Activated naive CD4-positive, alpha-beta T cell treated with anti-CD3 and anti-CD28 coated beads for 36 hours (primary cell): ENCODE measurements at regions not wholly inside any gene's neighbourhood (a gene's known extent, or its start where the extent isn't known, plus 50 kb on each side); places are given as distances from the start of the nearest gene placed in this dataset.

Source experiments
- CTCF ChIA-PET: fragments of 350-600 bp; sonication (Branson Sonifier 250); formaldehyde crosslinking; loops from one replicate; lab custom pipeline; 2021; ENCODE audit warnings: antibody characterized with exemption; lab: Charles Lee
- DNase-seq: peaks from one replicate; pipeline ENCODE4 v3.0.0-alpha.2; 2020
- H3K27ac Mint-ChIP-seq: one replicate; pipeline ENCODE4 v1.8.0; 2021; ENCODE audit warnings: mild to moderate bottlenecking, mixed read lengths
- H3K27me3 Mint-ChIP-seq: one replicate; pipeline ENCODE4 v1.8.0; 2021; ENCODE audit warnings: low read depth, mixed read lengths
- H3K36me3 Mint-ChIP-seq: one replicate; pipeline ENCODE4 v1.8.0; 2021; ENCODE audit warnings: low read depth, mixed read lengths
- H3K4me1 Mint-ChIP-seq: one replicate; pipeline ENCODE4 v1.8.0; 2021; ENCODE audit warnings: low read depth, mixed read lengths
- H3K4me3 Mint-ChIP-seq: one replicate; pipeline ENCODE4 v1.8.0; 2021; ENCODE audit warnings: mild to moderate bottlenecking, moderate library complexity, mixed read lengths
- H3K9me3 Mint-ChIP-seq: one replicate; pipeline ENCODE4 v1.8.0; 2021; ENCODE audit warnings: mixed read lengths
- intact Hi-C: fragments of 100-400 bp; cut with micrococcal nuclease; formaldehyde crosslinking; loops from one replicate; pipeline ENCODE4 v1.15.1; 2023

- Mint-ChIP-seq H3K4me3 (no peak overlapping the region), H3K4me1 (no peaks in the 10 kb centered on the region), H3K27ac (no peak overlapping the region), H3K27me3 (no peaks in the 10 kb centered on the region), H3K36me3 (no peaks in the 10 kb centered on the region), H3K9me3 (peaks cover 7% of the 10 kb centered on the region)
- DNase-seq, result no peak
- CTCF ChIA-PET, result no interaction called here
- intact Hi-C loops, result no loop called here
These were observed 159.5 kb upstream of the KHDRBS2 start for GRCh38 chr6:62445521-62445920.

- CTCF ChIA-PET, result no interaction called here
- H3K27me3 Mint-ChIP-seq, result no peaks in the 10 kb centered on the region
- H3K4me1 Mint-ChIP-seq, result no peaks in the 10 kb centered on the region
- H3K9me3 Mint-ChIP-seq, result peaks cover 23% of the 10 kb centered on the region
- no peak overlapping the region for H3K27ac Mint-ChIP-seq
- no peaks in the 10 kb centered on the region for H3K36me3 Mint-ChIP-seq
- no peak for DNase-seq
- intact Hi-C loops, result no loop called here
- no peak overlapping the region for H3K4me3 Mint-ChIP-seq
These were observed 155.2 kb upstream of the KHDRBS2 start for GRCh38 chr6:62441182-62441581.

DNA sequence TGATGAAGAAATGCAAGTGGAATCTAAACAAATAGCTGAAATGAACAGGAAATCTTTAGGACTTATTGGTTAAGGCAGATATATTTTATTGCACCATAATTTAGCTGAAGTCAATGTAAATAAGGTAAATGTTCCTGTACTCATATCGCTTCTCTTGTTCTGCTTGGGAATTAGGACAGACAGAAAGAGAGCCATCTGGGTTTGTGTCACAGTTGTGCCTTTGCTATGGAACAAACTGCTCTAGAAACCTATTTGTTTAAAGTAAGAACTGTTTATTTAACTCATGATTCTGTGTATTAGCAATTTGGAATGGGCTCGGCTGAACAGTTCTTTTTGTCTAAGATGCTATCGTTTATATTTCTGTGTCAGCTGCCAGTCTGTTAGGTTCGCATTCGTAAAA is 143.8 kb upstream of the KHDRBS2 start:
- H3K36me3 Mint-ChIP-seq, result no peaks in the 10 kb centered on the region
- peaks cover 7% of the 10 kb centered on the region for H3K9me3 Mint-ChIP-seq
- no peak overlapping the region for H3K4me3 Mint-ChIP-seq
- H3K4me1 Mint-ChIP-seq, result no peaks in the 10 kb centered on the region
- no peak overlapping the region for H3K27ac Mint-ChIP-seq
- H3K27me3 Mint-ChIP-seq, result no peaks in the 10 kb centered on the region
- CTCF ChIA-PET, result interaction anchor here (0.7 kb wide), 1 partner anchor 10 kb away, joined by 3 read pairs; no protein-coding TSS in a partner anchor
- intact Hi-C loops, result no loop called here
- no peak for DNase-seq

DNA sequence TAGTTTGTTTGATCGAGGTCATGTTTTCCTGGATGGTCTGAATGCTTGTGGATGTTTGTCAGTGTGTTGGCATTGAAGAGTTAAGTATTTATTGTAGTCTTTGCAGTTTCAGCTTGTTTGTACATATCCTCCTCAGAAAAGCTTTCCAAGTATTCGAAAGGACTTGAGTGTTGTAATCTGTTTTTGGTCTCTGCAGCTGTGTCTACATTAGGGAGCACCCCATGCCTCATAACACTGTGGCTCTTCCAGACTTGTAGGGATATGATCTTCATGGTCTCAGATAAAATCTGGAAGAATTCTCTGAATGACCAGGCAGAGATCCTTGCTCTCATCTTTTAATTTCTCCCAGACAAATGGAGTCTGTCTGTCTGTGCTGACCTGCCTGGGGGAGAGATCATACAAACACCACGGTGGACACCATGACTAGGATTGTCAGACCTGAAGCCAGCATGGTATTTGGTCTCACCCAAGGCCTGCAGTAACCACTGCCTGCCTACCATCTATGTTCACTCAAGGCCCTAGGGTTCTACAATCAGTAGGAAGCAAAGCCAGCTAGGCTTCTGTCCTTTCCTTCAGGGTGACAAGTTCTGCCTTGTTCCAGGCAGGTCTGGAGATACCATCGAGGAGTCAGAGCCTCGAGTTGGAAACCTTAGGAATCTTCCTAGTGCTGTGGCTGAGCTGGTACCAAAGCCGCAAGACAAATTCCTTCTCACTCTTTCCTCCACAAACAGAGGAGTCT is 114.7 kb upstream of the KHDRBS2 start:
- Mint-ChIP-seq H3K9me3 (peaks cover 8% of the 10 kb centered on the region), H3K36me3 (no peaks in the 10 kb centered on the region), H3K27ac (no peak overlapping the region), H3K27me3 (no peaks in the 10 kb centered on the region), H3K4me3 (no peak overlapping the region), H3K4me1 (no peaks in the 10 kb centered on the region)
- intact Hi-C loops, result no loop called here
- DNase-seq, result no peak
- CTCF ChIA-PET, result no interaction called here

DNA sequence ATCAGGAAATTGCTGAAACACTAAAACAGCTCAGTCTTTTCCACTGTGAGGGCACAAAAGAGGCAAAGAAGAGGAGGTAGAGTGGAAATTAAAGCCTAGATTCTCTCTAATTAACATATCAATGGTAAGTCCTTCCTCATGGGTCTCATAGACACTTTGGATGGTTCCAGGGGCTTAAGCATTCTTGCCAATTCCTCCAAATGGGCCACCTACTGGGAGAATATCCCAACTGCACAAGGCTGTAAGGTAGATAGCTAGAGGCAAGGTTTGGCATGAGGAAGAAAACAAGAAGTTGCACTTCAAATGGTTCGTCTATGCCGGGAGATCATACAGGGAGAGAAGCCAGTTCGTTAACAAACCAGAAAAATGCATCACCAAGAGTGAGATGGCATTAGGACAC is 107.6 kb upstream of the KHDRBS2 start:
- no peaks in the 10 kb centered on the region for H3K4me1 Mint-ChIP-seq
- CTCF ChIA-PET, result interaction anchor here (0.8 kb wide), 1 partner anchor 10 kb away, joined by 3 read pairs; no protein-coding TSS in a partner anchor
- no peak overlapping the region for H3K27ac Mint-ChIP-seq
- intact Hi-C loops, result no loop called here
- no peaks in the 10 kb centered on the region for H3K36me3 Mint-ChIP-seq
- H3K9me3 Mint-ChIP-seq, result peaks cover 16% of the 10 kb centered on the region
- H3K4me3 Mint-ChIP-seq, result no peak overlapping the region
- H3K27me3 Mint-ChIP-seq, result no peaks in the 10 kb centered on the region
- no peak for DNase-seq

GRCh38 chr6:62392291-62392690 is 106.3 kb upstream of the KHDRBS2 start:
- Mint-ChIP-seq H3K4me3 (no peak overlapping the region), H3K27me3 (no peaks in the 10 kb centered on the region), H3K27ac (no peak overlapping the region), H3K4me1 (no peaks in the 10 kb centered on the region), H3K9me3 (peaks cover 22% of the 10 kb centered on the region), H3K36me3 (no peaks in the 10 kb centered on the region)
- CTCF ChIA-PET, result no interaction called here
- no peak for DNase-seq
- intact Hi-C loops, result no loop called here

GRCh38 chr6:62391358-62391757 is 105.3 kb upstream of the KHDRBS2 start:
- peaks cover 20% of the 10 kb centered on the region for H3K9me3 Mint-ChIP-seq
- CTCF ChIA-PET, result no interaction called here
- no peak overlapping the region for H3K4me3 Mint-ChIP-seq
- H3K27me3 Mint-ChIP-seq, result no peaks in the 10 kb centered on the region
- H3K27ac Mint-ChIP-seq, result no peak overlapping the region
- no peaks in the 10 kb centered on the region for H3K4me1 Mint-ChIP-seq
- no peak for DNase-seq
- intact Hi-C loops, result no loop called here
- no peaks in the 10 kb centered on the region for H3K36me3 Mint-ChIP-seq

GRCh38 chr6:62390401-62390800 is 104.4 kb upstream of the KHDRBS2 start:
- peaks cover 20% of the 10 kb centered on the region for H3K9me3 Mint-ChIP-seq
- intact Hi-C loops, result no loop called here
- no peak overlapping the region for H3K27ac Mint-ChIP-seq
- no peaks in the 10 kb centered on the region for H3K36me3 Mint-ChIP-seq
- no peak overlapping the region for H3K4me3 Mint-ChIP-seq
- H3K27me3 Mint-ChIP-seq, result no peaks in the 10 kb centered on the region
- DNase-seq, result no peak
- H3K4me1 Mint-ChIP-seq, result no peaks in the 10 kb centered on the region
- CTCF ChIA-PET, result no interaction called here

DNA sequence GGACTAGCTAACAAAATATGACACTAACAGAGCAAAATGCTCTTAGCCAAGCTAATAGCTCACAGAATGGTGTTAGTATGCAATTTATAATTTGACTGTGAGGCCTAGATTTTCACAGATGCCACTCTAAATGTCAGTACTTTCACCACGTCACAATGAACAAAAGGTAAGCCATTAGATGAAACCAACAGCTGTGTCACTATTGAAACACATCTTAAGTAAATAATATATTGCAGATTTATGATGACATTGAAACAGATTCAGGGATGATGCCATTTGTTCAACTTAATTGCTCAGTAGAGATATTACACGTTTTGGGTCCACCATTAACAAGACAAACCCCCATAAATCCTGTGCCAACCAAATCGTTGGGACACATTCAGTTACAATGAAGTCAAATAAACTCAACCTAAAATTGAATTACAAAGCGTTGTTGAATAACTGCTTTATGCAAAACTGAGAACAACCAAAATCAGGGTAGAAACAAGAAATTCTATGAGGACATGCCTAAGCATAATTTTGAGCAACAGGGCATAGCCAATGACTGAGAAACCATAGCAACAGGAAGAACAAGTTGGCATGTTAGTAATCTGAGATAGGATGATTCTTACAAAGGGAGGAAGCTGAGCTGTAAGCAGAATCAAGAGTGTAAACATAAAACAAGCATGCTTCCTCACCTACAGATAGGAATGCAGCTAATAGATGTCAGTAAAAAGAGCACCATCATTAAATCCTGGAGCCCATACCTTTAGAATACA is 85.6 kb upstream of the KHDRBS2 start:
- Mint-ChIP-seq H3K27me3 (no peaks in the 10 kb centered on the region), H3K36me3 (no peaks in the 10 kb centered on the region), H3K27ac (no peak overlapping the region), H3K9me3 (peaks cover 3% of the 10 kb centered on the region), H3K4me3 (no peak overlapping the region), H3K4me1 (no peaks in the 10 kb centered on the region)
- no peak for DNase-seq
- intact Hi-C loops, result no loop called here
- CTCF ChIA-PET, result no interaction called here

DNA sequence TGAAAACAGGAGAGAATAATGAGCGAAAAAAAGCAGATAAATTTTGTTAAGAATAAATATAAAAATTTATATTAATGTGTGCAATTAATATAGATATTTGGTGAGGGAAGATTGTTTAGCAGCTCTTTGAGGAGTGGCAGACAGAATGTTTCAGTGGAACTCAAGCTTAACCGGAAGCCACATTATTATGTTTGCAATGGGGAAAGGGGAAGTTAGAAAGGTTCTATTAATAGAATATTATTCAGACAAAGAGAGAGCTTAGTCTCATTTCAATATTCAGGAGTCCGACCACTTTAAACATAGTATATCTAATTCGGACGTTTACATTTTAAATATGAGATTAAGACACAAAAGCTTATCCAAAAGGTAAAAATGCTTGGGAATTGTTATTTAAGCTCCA is 81.6 kb upstream of the KHDRBS2 start:
- no peak for DNase-seq
- intact Hi-C loops, result no loop called here
- H3K4me1 Mint-ChIP-seq, result no peaks in the 10 kb centered on the region
- CTCF ChIA-PET, result no interaction called here
- no peaks in the 10 kb centered on the region for H3K9me3 Mint-ChIP-seq
- H3K27ac Mint-ChIP-seq, result no peak overlapping the region
- no peaks in the 10 kb centered on the region for H3K27me3 Mint-ChIP-seq
- H3K4me3 Mint-ChIP-seq, result no peak overlapping the region
- no peaks in the 10 kb centered on the region for H3K36me3 Mint-ChIP-seq

DNA sequence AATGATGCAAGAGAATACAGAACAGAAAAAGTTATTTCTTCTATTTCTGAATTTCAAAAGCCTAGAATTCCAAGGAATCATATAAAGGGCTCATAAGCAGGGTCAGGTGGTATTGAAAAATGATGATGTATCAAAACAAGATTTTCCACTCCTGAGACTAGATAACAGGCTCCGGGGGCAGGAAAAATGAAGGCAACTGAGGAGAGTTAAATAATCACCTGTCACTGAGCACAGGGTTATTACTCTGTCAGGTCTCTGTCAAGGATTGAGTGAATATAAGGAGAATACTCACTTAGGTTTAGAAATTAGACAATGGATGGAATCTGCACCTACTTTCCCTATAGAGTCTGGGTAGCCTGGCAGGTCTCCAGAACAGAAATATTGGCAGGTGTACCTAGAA is 76.1 kb upstream of the KHDRBS2 start:
- no peaks in the 10 kb centered on the region for H3K4me1 Mint-ChIP-seq
- no peaks in the 10 kb centered on the region for H3K36me3 Mint-ChIP-seq
- H3K9me3 Mint-ChIP-seq, result peaks cover 4% of the 10 kb centered on the region
- H3K27ac Mint-ChIP-seq, result no peak overlapping the region
- no peak for DNase-seq
- no peaks in the 10 kb centered on the region for H3K27me3 Mint-ChIP-seq
- CTCF ChIA-PET, result no interaction called here
- H3K4me3 Mint-ChIP-seq, result no peak overlapping the region
- intact Hi-C loops, result no loop called here

DNA sequence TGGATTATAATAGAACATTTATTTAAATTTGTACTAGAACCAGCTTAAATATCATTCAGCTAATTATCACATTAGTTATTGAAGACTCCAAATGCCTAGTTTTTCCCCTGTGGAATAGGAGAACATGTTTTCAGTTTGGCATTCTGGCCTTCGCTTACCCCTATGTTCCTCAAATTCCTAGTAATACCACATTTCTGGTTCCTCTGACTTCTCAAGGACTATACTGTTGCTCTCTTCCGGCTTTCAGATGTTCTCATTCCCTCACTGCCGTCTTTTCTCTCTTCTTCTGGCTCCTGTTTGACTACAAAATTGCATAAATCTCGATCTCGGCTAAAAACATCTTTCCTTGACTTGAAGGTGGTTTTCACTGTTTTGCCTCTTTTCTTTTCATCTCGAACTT is 71.8 kb upstream of the KHDRBS2 start:
- H3K27me3 Mint-ChIP-seq, result no peaks in the 10 kb centered on the region
- intact Hi-C loops, result no loop called here
- no peaks in the 10 kb centered on the region for H3K36me3 Mint-ChIP-seq
- CTCF ChIA-PET, result interaction anchor here (0.6 kb wide), 1 partner anchor 158 kb away, joined by 3 read pairs; no protein-coding TSS in a partner anchor
- H3K27ac Mint-ChIP-seq, result no peak overlapping the region
- DNase-seq, result no peak
- peaks cover 8% of the 10 kb centered on the region for H3K9me3 Mint-ChIP-seq
- no peak overlapping the region for H3K4me3 Mint-ChIP-seq
- H3K4me1 Mint-ChIP-seq, result no peaks in the 10 kb centered on the region

- CTCF ChIA-PET, result no interaction called here
- peaks cover 6% of the 10 kb centered on the region for H3K9me3 Mint-ChIP-seq
- intact Hi-C loops, result no loop called here
- no peaks in the 10 kb centered on the region for H3K27me3 Mint-ChIP-seq
- H3K4me1 Mint-ChIP-seq, result no peaks in the 10 kb centered on the region
- H3K36me3 Mint-ChIP-seq, result no peaks in the 10 kb centered on the region
- no peak for DNase-seq
- no peak overlapping the region for H3K27ac Mint-ChIP-seq
- H3K4me3 Mint-ChIP-seq, result no peak overlapping the region
These were observed 68.2 kb upstream of the KHDRBS2 start for GRCh38 chr6:62354261-62354660.
